Heart right ventricle (tissue), 16 donors: ENCODE measurements at regions not wholly inside any gene's neighbourhood (a gene's known extent, or its start where the extent isn't known, plus 50 kb on each side); places are given as distances from the start of the nearest gene placed in this dataset.

Experiments used
- ATAC-seq, 8 donors: fragments of 200-7000 bp; cut with Tn5 transposase; one replicate each; pipeline ENCODE4 v1.9.1; 2020; ENCODE audit warnings: mild to moderate bottlenecking in 8 of 8, moderate library complexity in 8 of 8, moderate number of reproducible peaks in 1 of 8
- DNase-seq, 2 donors: peaks; one replicate each; pipeline ENCODE4 v3.0.0-alpha.2; 2020
- H3K27ac ChIP-seq, 10 donors: fragments of 200-600 bp; sonication (generic) in 2 of 10; one replicate each; pipeline versions ENCODE4 v1.5.0 to v1.8.0; 2020 to 2022; ENCODE audit warnings: mild to moderate bottlenecking in 3 of 10
- H3K27me3 ChIP-seq, 7 donors: fragments of 200-600 bp; one replicate each; pipeline ENCODE4 v1.8.0; 2021 to 2022; ENCODE audit warnings: mild to moderate bottlenecking in 2 of 7
- H3K36me3 ChIP-seq, 9 donors: fragments of 200-600 bp; sonication (generic) in 1 of 9; one replicate each; pipeline versions ENCODE4 v1.5.0 to v1.8.0; 2020 to 2022; ENCODE audit warnings: mild to moderate bottlenecking in 2 of 9
- H3K4me1 ChIP-seq, 9 donors: fragments of 200-600 bp; sonication (generic) in 1 of 9; one replicate each; pipeline versions ENCODE4 v1.5.0 to v1.8.0; 2020 to 2022; ENCODE audit warnings: mild to moderate bottlenecking in 4 of 9
- H3K4me3 ChIP-seq, 10 donors: fragments of 200-600 bp; sonication (generic) in 2 of 10; one replicate each; pipeline versions ENCODE4 v1.5.0 to v1.8.0; 2020 to 2022; ENCODE audit warnings: mild to moderate bottlenecking in 7 of 10, moderate library complexity in 2 of 10
- H3K9me3 ChIP-seq, 11 donors: fragments of 200-600 bp in 10 of 11; sonication (generic) in 2 of 11; one replicate each; pipeline versions ENCODE4 v1.5.0 to v1.8.0; 2013 to 2022; ENCODE audit warnings: mild to moderate bottlenecking in 2 of 11, control low read depth in 1 of 11, moderate library complexity in 1 of 11
- WGBS, 2 donors: extraction: QIAGEN DNeasy Blood & Tissue Kit; methylation state at CpG; one replicate each; pipeline ENCODE4 v1.1.7; 2013; ENCODE audit warnings: inconsistent platforms in 1 of 2; 5-methylcytosine and 5-hydroxymethylcytosine counted together
- intact Hi-C, 10 donors: fragments of 100-400 bp; cut with DNase I; formaldehyde crosslinking; loops; one replicate each; pipeline versions ENCODE4 v1.11.1 to v1.14.2; 2022
- TF ChIP-seq, protein P1 (sequence below), 9 donors: fragments of 200-600 bp; sonication (generic) in 2 of 9; IDR thresholded peaks; one replicate each; pipeline versions ENCODE4 v1.5.0 to v1.8.0; 2021 to 2022; ENCODE audit warnings: antibody characterized with exemption in 9 of 9, mild to moderate bottlenecking in 5 of 9, moderate library complexity in 1 of 9
- donor health status: Arrhythmogenic right ventricular cardiomyopathy.
- donor health status: ischemic (EF 13 %, LVEDD 7.1; RV severe dilation, severe dysfunction).
- donor health status: healthy with polysubstance abuse.
- donor health status: DM: no; HTN: yes; CAD: no.
- donor health status: DM: no; HTN: no; CAD: no.
- donor health status: ischemic (EF 25% LVEDD 6.9; RV normal size, moderate dysfunction).
- donor health status: ischemic (EF 25% LVEDD 5.7; RV mildly dilated, moderate dysfunction).
- donor health status: healthy.
- donor health status: DM: yes; HTN: yes; CAD: no.
- donor health status: Ischemic cardiomyopathy.
- donor health status: ischemic (EF 35%, LVEDD 5.7; RV mildly dilated, moderate dysfunction).
- donor health status: nonischemic (EF 11% LVEDD 7.7; RV severe dilation, severe dysfunction).
- donor health status: DM: yes; HTN: yes; CAD: no.
- donor health status: PGD.
- donor health status: ischemic (EF 29% LVEDD 5.4; RV normal size, mild dysfunction).
- donor health status: nonischemic (EF 23%, LVEDD 6.1; RV moderate dilation, normal function).

DNA sequence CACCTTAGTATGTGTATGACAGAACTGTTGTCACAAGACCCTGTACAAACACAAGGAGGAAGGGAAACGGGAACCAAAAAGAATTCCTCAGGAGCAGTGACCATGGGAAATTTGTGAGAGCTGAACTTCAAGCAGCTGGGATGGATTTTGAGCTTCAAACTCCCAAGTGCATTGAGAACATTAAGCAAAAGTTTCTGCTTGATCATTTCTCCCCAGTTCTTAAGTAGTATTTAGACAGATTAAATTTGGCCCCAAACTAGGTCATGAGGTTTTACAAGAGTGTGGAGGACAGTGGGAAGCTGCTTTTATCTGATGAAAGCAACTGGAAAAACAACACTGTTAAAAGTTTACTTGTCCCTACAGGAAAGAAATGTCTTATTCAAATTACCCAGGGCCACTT lies 206.0 kb upstream of the DCN start:
- Histone ChIP-seq H3K27me3 (no peaks in the 10 kb centered on the region), H3K4me1 (peaks cover 0 to 6% (median 0%) of the 10 kb centered on the region in 9 donors), H3K4me3 (no peak overlapping the region), H3K27ac (peak overlapping the region in 5 of 10 donors; percentile 4 to 50 (median 20)), H3K36me3 (no peaks in the 10 kb centered on the region), H3K9me3 (peaks cover 0 to 18% (median 0%) of the 10 kb centered on the region in 11 donors)
- intact Hi-C loops = loop anchor here (5.0 to 10.0 kb wide), 10 partner anchors 176 to 1256 kb away; partner anchors contain the start of gene BTG1 (in 1 of the 10)
- TF ChIP-seq, protein P1, sequence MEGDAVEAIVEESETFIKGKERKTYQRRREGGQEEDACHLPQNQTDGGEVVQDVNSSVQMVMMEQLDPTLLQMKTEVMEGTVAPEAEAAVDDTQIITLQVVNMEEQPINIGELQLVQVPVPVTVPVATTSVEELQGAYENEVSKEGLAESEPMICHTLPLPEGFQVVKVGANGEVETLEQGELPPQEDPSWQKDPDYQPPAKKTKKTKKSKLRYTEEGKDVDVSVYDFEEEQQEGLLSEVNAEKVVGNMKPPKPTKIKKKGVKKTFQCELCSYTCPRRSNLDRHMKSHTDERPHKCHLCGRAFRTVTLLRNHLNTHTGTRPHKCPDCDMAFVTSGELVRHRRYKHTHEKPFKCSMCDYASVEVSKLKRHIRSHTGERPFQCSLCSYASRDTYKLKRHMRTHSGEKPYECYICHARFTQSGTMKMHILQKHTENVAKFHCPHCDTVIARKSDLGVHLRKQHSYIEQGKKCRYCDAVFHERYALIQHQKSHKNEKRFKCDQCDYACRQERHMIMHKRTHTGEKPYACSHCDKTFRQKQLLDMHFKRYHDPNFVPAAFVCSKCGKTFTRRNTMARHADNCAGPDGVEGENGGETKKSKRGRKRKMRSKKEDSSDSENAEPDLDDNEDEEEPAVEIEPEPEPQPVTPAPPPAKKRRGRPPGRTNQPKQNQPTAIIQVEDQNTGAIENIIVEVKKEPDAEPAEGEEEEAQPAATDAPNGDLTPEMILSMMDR (IDR thresholded peaks at IDR 0.05) = no peak
- WGBS, 2 donors = 33 to 38% methylated on average over 1 of the region's 1 CpG
- DNase-seq (peak in 1 of 2 donors; percentile 8), ATAC-seq (peak in 6 of 8 donors; percentile 34 to 69 (median 54))

DNA sequence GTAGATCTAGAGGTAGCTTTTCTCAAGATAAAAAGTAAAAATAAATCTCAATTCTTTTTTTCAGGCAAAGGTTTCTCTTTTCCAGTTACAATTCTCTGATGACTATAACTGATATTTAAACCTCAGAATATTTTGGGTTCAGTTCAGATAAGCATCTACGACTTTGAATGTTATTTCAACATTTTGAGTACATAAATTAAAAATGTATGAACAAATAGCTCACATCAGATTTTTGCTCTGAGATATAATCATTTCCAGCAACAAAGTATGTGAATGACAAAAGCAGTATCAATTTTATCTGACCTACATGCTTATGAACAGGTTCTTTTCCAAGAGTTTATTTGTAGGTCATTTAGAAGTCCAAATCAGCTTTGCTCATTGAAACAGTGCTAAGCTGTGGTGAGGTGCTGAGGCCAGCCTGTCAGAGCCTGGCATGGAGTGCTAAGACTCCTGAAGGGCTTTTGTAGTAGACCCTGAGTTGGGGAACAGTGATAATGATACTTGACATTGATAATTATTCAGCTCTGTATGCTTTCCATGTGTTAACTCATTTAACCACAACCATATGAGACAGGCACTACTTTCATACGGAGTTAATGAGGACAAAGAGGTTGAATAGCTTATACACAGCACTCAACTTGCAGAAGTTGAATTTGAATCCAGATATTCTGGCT lies 205.0 kb upstream of the DCN start:
- peaks cover 0 to 16% (median 0%) of the 10 kb centered on the region in 11 donors for H3K9me3 ChIP-seq
- H3K36me3 ChIP-seq = no peaks in the 10 kb centered on the region
- ATAC-seq (peak in 1 of 8 donors; percentile 22), DNase-seq (no peak)
- intact Hi-C loops = loop anchor here (5.0 to 10.0 kb wide), 10 partner anchors 177 to 1257 kb away; partner anchors contain the start of gene BTG1 (in 1 of the 10)
- H3K27ac ChIP-seq = peak overlapping the region in 5 of 10 donors; percentile 4 to 50 (median 20)
- no peak overlapping the region for H3K4me3 ChIP-seq
- no peaks in the 10 kb centered on the region for H3K27me3 ChIP-seq
- peaks cover 0 to 6% (median 0%) of the 10 kb centered on the region in 9 donors for H3K4me1 ChIP-seq
- 71 to 77% methylated on average over 2 of the region's 2 CpGs for WGBS, 2 donors
- TF ChIP-seq, protein P1 (IDR thresholded peaks at IDR 0.05) = no peak

DNA sequence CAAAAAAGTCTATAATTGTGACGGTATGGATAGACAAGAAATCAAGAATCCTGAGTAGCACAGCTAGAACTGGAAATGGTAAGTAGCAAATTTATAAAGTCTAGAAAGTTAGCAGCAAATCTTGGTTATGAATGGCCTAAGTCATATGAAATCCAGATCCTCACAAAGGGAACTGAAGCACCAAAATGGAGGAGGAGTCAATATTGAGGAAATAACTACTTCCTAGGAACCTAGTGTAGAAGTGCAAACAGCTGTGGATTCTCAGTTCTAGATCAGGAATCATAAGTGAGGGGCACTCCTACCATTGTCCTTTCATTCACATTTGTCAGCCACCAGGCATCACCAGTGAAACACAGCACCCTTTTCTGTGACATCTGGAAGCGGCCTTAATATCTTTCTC lies 202.2 kb upstream of the DCN start:
- Histone ChIP-seq H3K4me1 (peaks cover 0 to 18% (median 4%) of the 10 kb centered on the region in 9 donors), H3K4me3 (no peak overlapping the region), H3K27me3 (no peaks in the 10 kb centered on the region), H3K9me3 (peaks cover 0 to 2% (median 0%) of the 10 kb centered on the region in 11 donors), H3K27ac (no peak overlapping the region), H3K36me3 (no peaks in the 10 kb centered on the region)
- intact Hi-C loops = loop anchor here (5.0 to 10.0 kb wide), 14 partner anchors 180 to 1267 kb away; partner anchors contain the start of gene BTG1 (in 1 of the 10)
- 91 to 98% methylated on average over 2 of the region's 2 CpGs for WGBS, 2 donors
- no peak for ATAC-seq
- TF ChIP-seq, protein P1 (IDR thresholded peaks at IDR 0.05) = no peak
- no peak for DNase-seq

DNA sequence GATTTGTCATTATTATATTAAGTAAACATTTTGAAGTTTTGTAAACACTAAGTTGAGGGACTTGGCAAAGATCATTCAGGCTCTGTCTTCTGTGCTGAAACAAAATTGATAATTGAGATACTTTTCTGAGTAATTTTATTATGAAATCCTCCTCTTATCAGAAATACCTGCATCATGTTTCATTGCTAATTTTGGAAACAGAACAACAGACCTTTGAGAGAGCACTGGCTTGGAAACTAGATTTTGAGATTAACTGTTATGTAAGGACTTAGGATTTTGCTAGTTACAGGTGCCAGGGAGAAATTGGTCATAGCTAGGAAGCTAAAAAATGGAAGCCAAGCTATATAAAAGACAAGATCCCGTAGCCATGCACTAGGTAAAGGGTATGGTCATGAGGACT lies 201.7 kb upstream of the DCN start:
- WGBS, 2 donors = 86 to 96% methylated on average over 1 of the region's 1 CpG
- Histone ChIP-seq H3K9me3 (no peaks in the 10 kb centered on the region), H3K4me3 (no peak overlapping the region), H3K4me1 (peaks cover 0 to 18% (median 4%) of the 10 kb centered on the region in 9 donors), H3K27ac (no peak overlapping the region), H3K27me3 (no peaks in the 10 kb centered on the region), H3K36me3 (no peaks in the 10 kb centered on the region)
- no peak for DNase-seq
- intact Hi-C loops = loop anchor here in 9 of 10 donors (5.0 to 10.0 kb wide), 14 partner anchors 180 to 1268 kb away; partner anchors contain the start of gene BTG1 (in 1 of the 9)
- TF ChIP-seq, protein P1 (IDR thresholded peaks at IDR 0.05) = no peak
- no peak for ATAC-seq
